HG03139 (cell line): ENCODE measurements at regions not wholly inside any gene's neighbourhood (a gene's known extent, or its start where the extent isn't known, plus 50 kb on each side); places are given as distances from the start of the nearest gene placed in this dataset.
"Not testable (repeated sequence)": the region's sequence is repeated elsewhere in the genome, so short reads cannot be mapped to it uniquely, and the experiment has no call there.

ENCODE experiments used
- ATAC-seq: cut with Tn5 transposase; IDR thresholded peaks from one replicate; pipeline ENCODE4 v1.9.1; 2021; ENCODE audit not compliant: unreplicated experiment

DNA sequence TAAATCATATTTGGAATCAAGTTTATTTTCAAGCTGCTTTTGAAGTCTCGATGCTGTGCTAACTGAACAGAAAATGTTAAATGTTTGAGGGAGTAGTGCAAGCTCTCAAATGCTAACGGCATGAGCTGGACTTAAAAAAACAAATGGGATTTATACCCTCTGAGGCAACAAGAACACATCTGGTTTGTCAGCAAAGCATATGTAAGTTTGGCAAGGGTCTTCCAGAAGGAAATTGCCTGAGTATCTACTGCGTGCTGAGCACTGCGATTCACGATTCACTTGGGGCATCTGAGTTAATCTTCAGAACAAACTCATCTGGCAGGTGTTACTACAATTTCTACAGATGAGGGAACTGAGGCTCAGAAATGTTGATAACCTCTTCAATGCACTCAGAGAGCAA, 98.4 kb upstream of the C9orf72 start:
- no peak for ATAC-seq

GRCh38 chr9:27672718-27673117, 99.4 kb upstream of the C9orf72 start:
- no peak for ATAC-seq

DNA sequence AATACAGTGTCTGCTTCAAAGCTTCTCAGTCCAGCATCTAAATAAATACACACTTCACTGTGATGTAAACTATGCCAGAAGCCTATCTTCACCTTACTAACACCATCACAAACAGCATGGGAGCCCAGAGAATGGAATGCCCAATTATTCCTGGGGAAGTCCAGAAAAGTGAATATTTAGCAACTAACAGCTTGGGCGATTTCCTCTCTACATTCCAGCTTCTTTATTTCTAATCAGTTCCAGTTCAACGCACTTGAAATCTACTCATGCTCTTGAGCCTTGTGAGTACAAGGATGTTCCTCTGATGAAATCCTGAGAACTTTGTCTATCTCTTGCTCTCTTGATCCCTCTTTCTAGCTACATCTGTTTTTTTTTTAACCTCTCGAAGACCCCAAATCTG, 100.4 kb upstream of the C9orf72 start:
- ATAC-seq = no peak

DNA sequence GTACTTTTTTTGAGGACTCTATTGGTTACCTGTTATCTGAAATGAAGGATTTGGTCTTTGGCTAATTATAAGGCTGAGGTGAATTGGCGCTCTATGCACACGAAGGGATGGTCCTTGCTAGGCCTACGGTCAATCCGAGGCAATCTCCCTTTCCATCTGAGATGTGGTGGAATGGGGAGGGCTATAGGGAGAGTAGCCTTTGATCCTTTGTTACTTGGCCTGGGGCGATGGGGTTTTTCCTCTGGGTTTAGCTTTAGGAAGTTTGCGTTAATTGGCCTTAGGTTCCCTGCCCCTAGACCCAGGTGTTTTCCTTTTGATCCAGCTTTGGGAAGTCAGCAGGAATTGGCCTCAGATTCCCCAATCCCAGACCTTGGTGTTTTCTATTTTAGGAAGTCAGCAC, 102.1 kb upstream of the C9orf72 start:
- ATAC-seq = no peak

- ATAC-seq = no peak
Observed at GRCh38 chr9:27676827-27677226, 103.5 kb upstream of the C9orf72 start.

DNA sequence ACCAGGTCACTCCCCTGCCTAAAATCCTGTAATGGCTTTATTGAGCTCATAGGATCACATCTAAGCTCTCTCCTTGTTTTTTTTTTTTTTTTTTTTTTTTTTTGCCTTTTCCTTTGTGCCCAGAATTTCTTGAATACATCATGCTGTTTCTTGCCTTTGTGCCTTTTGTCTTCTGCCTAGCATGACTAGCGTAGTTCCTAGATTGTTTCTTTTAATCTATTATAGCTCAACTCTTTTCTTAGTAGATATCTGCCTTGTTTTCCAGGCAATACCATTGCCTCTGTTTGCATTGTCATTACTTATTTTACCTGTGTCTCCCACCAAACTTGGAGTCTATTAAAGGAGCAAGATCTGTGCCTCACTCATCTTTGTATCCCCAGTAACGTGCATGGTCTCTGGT, 106.1 kb upstream of the C9orf72 start:
- ATAC-seq = no peak

DNA sequence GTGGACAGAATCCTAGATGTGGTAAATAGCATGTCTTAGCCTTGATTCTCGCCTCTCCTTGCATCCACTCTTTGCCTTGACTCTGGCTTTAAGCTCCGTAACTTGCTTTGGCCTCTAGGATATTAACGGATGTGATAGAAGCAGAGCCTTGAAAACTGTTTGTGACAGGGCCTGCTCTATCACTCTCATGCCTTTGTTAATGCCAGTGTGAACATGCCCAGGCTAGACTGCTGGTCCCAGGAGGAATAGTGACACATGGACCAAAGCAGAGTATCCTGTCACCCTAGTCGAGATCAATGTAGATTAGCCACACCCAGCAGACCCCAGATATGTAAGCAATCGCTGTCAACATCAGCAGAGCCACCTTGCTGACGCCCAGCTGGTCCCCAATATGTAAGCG, 109.9 kb upstream of the C9orf72 start:
- ATAC-seq = no peak

DNA sequence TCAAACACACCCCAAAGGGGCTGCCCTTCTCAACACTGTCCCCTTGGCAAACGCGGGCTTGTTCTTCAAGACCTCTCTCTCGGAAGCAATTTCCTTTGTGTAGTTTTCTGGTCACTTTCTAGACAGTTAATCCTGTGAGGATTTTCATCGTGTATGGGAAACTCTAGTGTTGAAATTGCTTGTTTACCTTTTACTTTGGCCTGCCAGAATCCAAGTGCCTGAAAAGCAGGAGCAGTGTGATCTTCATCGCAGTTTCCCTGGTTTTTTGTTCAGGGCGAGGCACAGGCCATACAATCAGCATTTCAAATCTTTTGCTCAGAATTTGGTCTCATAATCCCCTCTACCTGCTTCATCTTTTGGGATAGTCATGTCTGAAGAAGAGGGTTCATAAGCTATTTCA, 115.7 kb upstream of the C9orf72 start:
- no peak for ATAC-seq

DNA sequence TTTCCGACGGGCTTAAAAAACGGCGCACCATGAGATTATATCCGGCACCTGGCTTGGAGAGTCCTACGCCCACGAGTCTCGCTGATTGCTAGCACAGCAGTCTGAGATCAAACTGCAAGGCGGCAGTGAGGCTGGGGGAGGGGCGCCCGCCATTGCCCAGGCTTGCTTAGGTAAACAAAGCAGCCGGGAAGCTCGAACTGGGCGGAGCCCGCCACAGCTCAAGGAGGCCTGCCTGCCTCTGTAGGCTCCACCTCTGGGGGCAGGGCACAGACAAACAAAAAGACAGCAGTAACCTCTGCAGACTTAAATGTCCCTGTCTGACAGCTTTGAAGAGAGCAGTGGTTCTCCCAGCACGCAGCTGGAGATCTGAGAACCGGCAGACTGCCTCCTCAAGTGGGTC, 117.5 kb upstream of the C9orf72 start:
- ATAC-seq = not testable (repeated sequence)

GRCh38 chr9:27699621-27700020, 126.3 kb upstream of the C9orf72 start:
- ATAC-seq = no peak

- no peak for ATAC-seq
Observed at GRCh38 chr9:27701016-27701415, 127.7 kb upstream of the C9orf72 start.

- ATAC-seq = no peak
Observed at GRCh38 chr9:27701587-27701986, 128.3 kb upstream of the C9orf72 start.

- no peak for ATAC-seq
Observed at GRCh38 chr9:27703216-27703980, 130.1 kb upstream of the C9orf72 start.

DNA sequence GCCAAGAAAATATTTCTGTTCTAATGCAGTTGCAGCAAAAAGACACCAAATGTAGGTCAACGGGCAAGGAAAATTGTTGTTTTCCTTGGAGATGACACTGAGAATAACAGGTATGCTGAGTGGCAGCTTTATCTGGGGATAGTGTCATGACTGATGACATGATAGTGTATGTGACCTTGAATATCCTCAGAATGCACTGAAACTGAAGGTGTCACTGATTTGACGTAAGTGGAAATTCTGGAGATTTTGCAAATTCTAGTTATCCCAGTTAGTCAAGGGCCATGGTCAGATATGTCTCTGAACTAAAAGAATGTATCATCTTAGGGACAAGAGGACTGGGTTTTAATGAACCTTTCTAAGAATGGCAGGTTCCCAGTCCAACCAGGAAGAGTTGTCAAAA, 138.0 kb upstream of the C9orf72 start:
- ATAC-seq = no peak

GRCh38 chr9:27712806-27713205, 139.5 kb upstream of the C9orf72 start:
- ATAC-seq = no peak

- ATAC-seq = no peak
Observed at GRCh38 chr9:27714388-27714787, 141.1 kb upstream of the C9orf72 start.

DNA sequence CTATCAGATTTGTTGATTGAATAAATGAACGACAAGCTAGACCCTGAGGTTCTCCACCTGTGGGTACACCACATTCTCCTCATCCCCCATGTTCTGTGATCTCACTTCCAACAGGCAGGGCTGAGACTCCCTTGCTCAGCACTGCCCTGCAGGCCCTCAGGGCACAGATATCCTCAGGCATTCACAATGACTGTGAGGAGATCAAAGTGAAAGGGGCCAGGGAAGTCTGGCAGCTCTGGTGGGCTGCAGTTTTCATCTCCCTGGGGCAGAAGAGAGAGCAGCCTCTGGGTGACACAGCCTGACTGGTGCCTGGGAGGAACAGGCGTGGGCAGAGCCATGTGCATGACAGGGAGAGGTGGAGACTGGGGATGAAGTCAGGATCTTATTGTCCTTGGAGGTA, 142.4 kb upstream of the C9orf72 start:
- ATAC-seq = no peak

DNA sequence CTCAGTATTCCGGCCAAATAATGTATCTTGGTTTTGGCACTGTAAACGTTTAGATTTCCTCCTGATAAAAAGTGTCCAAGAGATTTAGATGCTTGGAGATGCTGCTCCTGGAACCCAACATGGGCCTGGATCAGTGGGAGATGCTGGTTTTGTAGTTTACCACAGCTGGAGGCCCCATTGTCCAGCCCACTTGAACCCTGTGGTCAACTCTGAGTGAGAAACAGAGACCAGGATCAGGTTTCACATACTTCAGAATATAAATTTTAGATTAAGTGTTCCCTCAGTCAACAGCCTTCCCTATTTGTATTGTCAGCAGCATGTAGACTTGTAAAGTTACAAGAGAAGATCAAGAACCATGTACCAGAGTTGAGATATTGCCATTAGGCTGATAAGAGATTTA, 144.7 kb upstream of the C9orf72 start:
- no peak for ATAC-seq

DNA sequence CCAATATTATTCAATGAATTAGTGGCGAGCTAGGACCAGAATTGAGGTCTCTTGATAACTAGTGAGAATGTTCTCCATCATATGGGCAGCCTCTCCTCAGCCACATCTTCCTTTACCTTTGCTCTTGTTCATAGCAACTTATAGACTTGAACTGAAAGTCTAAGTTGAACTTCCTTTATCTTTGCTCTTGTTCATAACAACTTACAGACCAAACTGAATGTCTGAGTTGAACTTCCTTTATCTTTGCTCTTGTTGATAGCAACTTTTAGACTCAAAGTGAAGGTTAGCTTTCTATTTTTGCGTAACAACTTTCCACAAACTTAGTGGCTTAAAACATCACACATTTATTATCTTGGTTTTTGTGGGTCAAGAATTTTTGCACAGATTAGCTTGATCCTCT, 146.4 kb upstream of the C9orf72 start:
- ATAC-seq = no peak

DNA sequence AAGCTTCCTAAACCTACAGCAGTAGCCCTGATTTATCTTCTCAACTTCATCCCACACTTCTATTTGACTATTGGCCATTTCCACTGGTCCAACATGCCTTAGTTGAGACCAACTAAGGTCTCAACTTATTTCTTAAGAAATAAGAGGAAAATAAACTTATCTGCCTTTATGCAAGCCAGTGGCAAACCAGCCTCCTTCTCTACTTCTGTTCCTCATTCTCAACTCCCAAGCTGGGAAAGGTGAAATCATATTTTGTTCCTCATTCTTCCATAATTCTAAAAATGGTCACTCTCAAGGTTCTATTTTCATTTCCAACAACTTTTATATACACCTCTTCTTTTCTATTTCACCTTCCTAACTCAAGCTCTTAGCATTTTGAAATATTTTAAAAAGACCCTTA, 149.6 kb upstream of the C9orf72 start:
- no peak for ATAC-seq

- peak; percentile 80 for ATAC-seq
Observed at GRCh38 chr9:27726244-27727081, 153.2 kb upstream of the C9orf72 start.

DNA sequence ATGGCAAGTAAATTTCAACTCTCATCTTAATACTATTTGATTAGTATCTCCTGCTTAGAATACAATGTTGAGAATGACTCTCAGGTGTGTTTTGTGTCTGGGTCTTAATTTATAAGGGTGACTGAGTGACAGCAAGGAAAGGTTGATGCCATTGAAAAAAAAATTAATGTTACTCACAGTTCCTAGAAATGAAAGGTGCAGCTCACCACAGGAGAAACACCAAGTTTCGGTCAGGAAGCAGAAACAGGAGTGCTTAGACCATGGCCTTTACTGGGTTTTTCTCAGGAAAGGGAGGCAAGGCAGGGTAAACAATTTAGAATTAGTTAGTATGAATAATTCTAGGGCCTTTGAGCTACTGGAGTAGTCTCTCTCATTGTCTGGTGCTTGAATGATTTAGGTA, 159.2 kb upstream of the C9orf72 start:
- no peak for ATAC-seq
